H9 (cell line): ENCODE measurements at regions not wholly inside any gene's neighbourhood (a gene's known extent, or its start where the extent isn't known, plus 50 kb on each side); places are given as distances from the start of the nearest gene placed in this dataset.

Source experiments
- DNase-seq: peaks from one replicate; pipeline ENCODE4 v3.0.0-alpha.2; 2017
- H2AFZ ChIP-seq: one replicate; pipeline ENCODE4 v1.6.1; 2013; ENCODE audit warnings: mild to moderate bottlenecking, low read length, control low read depth, moderate library complexity
- H2AK5ac ChIP-seq: 2 replicates; pipeline ENCODE4 v1.6.1; 2013; ENCODE audit warnings: low read length, control low read depth, mixed read lengths; ENCODE audit not compliant: insufficient read length
- H2BK120ac ChIP-seq: one replicate; pipeline ENCODE4 v1.6.1; 2013; ENCODE audit warnings: low read depth, mild to moderate bottlenecking, low read length, control low read depth, inconsistent platforms; ENCODE audit not compliant: poor library complexity, severe bottlenecking
- H2BK12ac ChIP-seq: 2 replicates; pipeline ENCODE4 v1.6.1; 2013; ENCODE audit warnings: low read length, control low read depth, mixed read lengths, low read depth; ENCODE audit not compliant: insufficient read length
- H2BK15ac ChIP-seq: 2 replicates; pipeline ENCODE4 v1.6.1; 2013; ENCODE audit warnings: low read depth, low read length, control low read depth
- H2BK20ac ChIP-seq: one replicate; pipeline ENCODE4 v1.6.1; 2013; ENCODE audit warnings: low read depth, mild to moderate bottlenecking, low read length, control low read depth, inconsistent platforms; ENCODE audit not compliant: poor library complexity, severe bottlenecking
- H2BK5ac ChIP-seq: 2 replicates; pipeline ENCODE4 v1.6.1; 2013; ENCODE audit warnings: low read length, control low read depth, mixed read lengths; ENCODE audit not compliant: insufficient read length
- H3K14ac ChIP-seq: 2 replicates; pipeline ENCODE4 v1.6.1; 2013; ENCODE audit warnings: low read length, control low read depth; ENCODE audit not compliant: insufficient read depth
- H3K18ac ChIP-seq: 2 replicates; pipeline ENCODE4 v1.6.1; 2013; ENCODE audit warnings: low read depth, mild to moderate bottlenecking, mixed read lengths, low read length, control low read depth; ENCODE audit not compliant: insufficient read length
- H3K23ac ChIP-seq: 2 replicates; pipeline ENCODE4 v1.6.1; 2013; ENCODE audit warnings: low read length, control low read depth, mixed read lengths, low read depth; ENCODE audit not compliant: insufficient read length
- H3K23me2 ChIP-seq: 2 replicates; pipeline ENCODE4 v1.6.1; 2013; ENCODE audit warnings: low read depth, mild to moderate bottlenecking, mixed read lengths, low read length, control low read depth; ENCODE audit not compliant: insufficient read length, poor library complexity, severe bottlenecking
- H3K27ac ChIP-seq: 2 replicates; pipeline ENCODE4 v1.5.1; 2013; ENCODE audit warnings: low read length, control low read depth, mixed read lengths, low read depth; ENCODE audit not compliant: insufficient read length
- H3K27me3 ChIP-seq: 2 replicates; pipeline ENCODE4 v1.6.1; 2013; ENCODE audit warnings: low read length, control low read depth, inconsistent platforms; ENCODE audit not compliant: insufficient read depth
- H3K4ac ChIP-seq: 2 replicates; pipeline ENCODE4 v1.6.1; 2013; ENCODE audit warnings: low read depth, mild to moderate bottlenecking, control low read depth, inconsistent platforms, low read length, moderate library complexity
- H3K4me1 ChIP-seq: 2 replicates; pipeline ENCODE4 v1.6.1; 2013; ENCODE audit warnings: low read length, control low read depth, inconsistent platforms; ENCODE audit not compliant: insufficient read depth
- H3K4me2 ChIP-seq: 2 replicates; pipeline ENCODE4 v1.6.1; 2013; ENCODE audit warnings: low read length, control low read depth, mixed read lengths; ENCODE audit not compliant: insufficient read length, insufficient read depth
- H3K56ac ChIP-seq: 2 replicates; pipeline ENCODE4 v1.6.1; 2013; ENCODE audit warnings: low read depth, mild to moderate bottlenecking, mixed read lengths, low read length, control low read depth; ENCODE audit not compliant: insufficient read length
- H3K79me1 ChIP-seq: 2 replicates; pipeline ENCODE4 v1.6.1; 2013; ENCODE audit warnings: low read depth, mild to moderate bottlenecking, moderate library complexity, low read length, control low read depth, inconsistent platforms; ENCODE audit not compliant: insufficient read depth, poor library complexity, severe bottlenecking
- H3K79me2 ChIP-seq: 2 replicates; pipeline ENCODE4 v1.6.1; 2013; ENCODE audit warnings: low read length, control low read depth, inconsistent platforms; ENCODE audit not compliant: insufficient read depth
- H3K9ac ChIP-seq: 2 replicates; pipeline ENCODE4 v1.6.1; 2013; ENCODE audit warnings: low read length, control low read depth, mixed read lengths; ENCODE audit not compliant: insufficient read length; ENCODE audit errors: extremely low read depth
- H3K9me3 ChIP-seq: one replicate; pipeline ENCODE4 v1.6.1; 2013; ENCODE audit warnings: low read depth, low read length, inconsistent platforms; ENCODE audit not compliant: control insufficient read depth
- H3T11ph ChIP-seq: one replicate; pipeline ENCODE4 v1.6.1; 2013; ENCODE audit warnings: mild to moderate bottlenecking, low read length, control low read depth, inconsistent platforms
- H4K20me1 ChIP-seq: one replicate; pipeline ENCODE4 v1.6.1; 2013; ENCODE audit not compliant: control insufficient read depth, insufficient read length, insufficient read depth
- H4K5ac ChIP-seq: 2 replicates; pipeline ENCODE4 v1.6.1; 2013; ENCODE audit warnings: low read depth, mild to moderate bottlenecking, mixed read lengths, low read length, control low read depth; ENCODE audit not compliant: insufficient read length
- H4K8ac ChIP-seq: replicated peaks from 2 replicates; pipeline ENCODE4 v1.6.1; 2013; ENCODE audit warnings: low read length, control low read depth, mixed read lengths, low read depth; ENCODE audit not compliant: insufficient read length
- H4K91ac ChIP-seq: 2 replicates; pipeline ENCODE4 v1.6.1; 2013; ENCODE audit warnings: low read depth, mild to moderate bottlenecking, moderate library complexity, mixed read lengths, low read length, control low read depth; ENCODE audit not compliant: insufficient read length
- H3K27ac Mint-ChIP-seq, 3 experiments: 2 replicates in 2 of 3; 3 replicates in 1 of 3; pipeline ENCODE4 v1.8.0; 2020 to 2021; ENCODE audit warnings: mixed read lengths in 3 of 3, mild to moderate bottlenecking in 1 of 3, moderate library complexity in 1 of 3
- H3K27me3 Mint-ChIP-seq: 2 replicates; pipeline ENCODE4 v1.8.0; 2021; ENCODE audit warnings: low read depth, mild to moderate bottlenecking, moderate library complexity, mixed read lengths
- H3K36me3 Mint-ChIP-seq, 3 experiments: 2 replicates in 2 of 3; 3 replicates in 1 of 3; pipeline ENCODE4 v1.8.0; 2020 to 2021; ENCODE audit warnings: low read depth in 3 of 3, mixed read lengths in 3 of 3; ENCODE audit not compliant: insufficient read depth in 1 of 3
- H3K4me1 Mint-ChIP-seq, 2 experiments: 2 replicates each; pipeline ENCODE4 v1.8.0; 2020; ENCODE audit warnings: mixed read lengths in 2 of 2
- H3K4me3 Mint-ChIP-seq, 2 experiments: 2 replicates in 1 of 2; 3 replicates in 1 of 2; pipeline ENCODE4 v1.8.0; 2020 to 2021; ENCODE audit warnings: mild to moderate bottlenecking in 2 of 2, mixed read lengths in 2 of 2, moderate library complexity in 1 of 2
- H3K9me3 Mint-ChIP-seq, 2 experiments: 2 replicates in 1 of 2; 3 replicates in 1 of 2; pipeline ENCODE4 v1.8.0; 2020; ENCODE audit warnings: mild to moderate bottlenecking in 2 of 2, mixed read lengths in 2 of 2, moderate library complexity in 1 of 2
- CTCF ChIP-seq: fragments of 200-600 bp; sonication (generic); conservative IDR thresholded peaks from 3 replicates; pipeline ENCODE4 v1.8.0; 2021; ENCODE audit warnings: antibody characterized with exemption, mild to moderate bottlenecking
- WGBS: extraction: QIAGEN DNeasy Blood & Tissue Kit; methylation state at CpG from one replicate; pipeline ENCODE4 v1.1.7; 2013; ENCODE audit warnings: missing lambda C conversion rate, low lambda C conversion rate, mixed read lengths; ENCODE audit not compliant: insufficient read length; ENCODE audit errors: extremely low coverage; 5-methylcytosine and 5-hydroxymethylcytosine counted together

DNA sequence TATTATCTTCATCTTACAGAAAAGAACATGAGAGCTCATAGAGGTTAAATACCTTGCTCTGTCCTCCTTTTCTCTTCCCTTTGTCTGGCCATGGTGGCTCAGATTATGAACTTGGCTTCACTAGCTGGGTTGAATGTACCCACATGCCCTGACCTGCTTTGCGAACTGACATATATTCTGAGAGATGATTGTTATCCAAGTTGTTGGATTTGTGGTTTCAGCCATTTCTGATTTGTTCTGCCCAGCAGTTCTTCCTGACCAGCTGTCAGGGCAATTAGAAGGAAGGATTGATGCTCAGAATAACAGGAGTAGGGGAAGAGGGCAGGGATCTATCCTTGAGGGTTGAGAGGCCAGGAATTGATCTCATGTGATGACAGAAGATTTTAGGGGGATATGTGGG lies 236.8 kb upstream of the FAM98A start:
- DNase-seq: no peak
- H3K27me3 ChIP-seq: no peaks in the 10 kb centered on the region
- Mint-ChIP-seq H3K27ac (no peak overlapping the region), H3K36me3 (no peaks in the 10 kb centered on the region), H3K4me1 (no peaks in the 10 kb centered on the region), H3K27me3 (no peaks in the 10 kb centered on the region), H3K4me3 (no peak overlapping the region), H3K9me3 (no peaks in the 10 kb centered on the region; a peak in 1 of 5 replicates)
- H3K23me2 ChIP-seq: no peaks in the 10 kb centered on the region
- H2BK5ac ChIP-seq: no peak overlapping the region
- H2AFZ ChIP-seq: no peak overlapping the region
- H2BK20ac ChIP-seq: no peak overlapping the region
- no peak overlapping the region for H2BK120ac ChIP-seq
- H3K4ac ChIP-seq: no peak overlapping the region
- H3K4me1 ChIP-seq: no peaks in the 10 kb centered on the region
- no peak overlapping the region for H3K56ac ChIP-seq
- TF ChIP-seq CTCF: no peak
- no peak overlapping the region for H3K23ac ChIP-seq
- no peaks in the 10 kb centered on the region for H3K79me1 ChIP-seq
- H3K18ac ChIP-seq: no peak overlapping the region
- no peaks in the 10 kb centered on the region for H3K9me3 ChIP-seq
- H4K8ac ChIP-seq: no peak overlapping the region
- no peak overlapping the region for H3K9ac ChIP-seq
- no peak overlapping the region for H3T11ph ChIP-seq
- no peak overlapping the region for H3K27ac ChIP-seq
- H2AK5ac ChIP-seq: no peak overlapping the region
- H4K5ac ChIP-seq: no peak overlapping the region
- H2BK12ac ChIP-seq: no peak overlapping the region
- H3K14ac ChIP-seq: no peak overlapping the region
- H3K4me2 ChIP-seq: no peak overlapping the region
- H4K20me1 ChIP-seq: no peaks in the 10 kb centered on the region
- H3K79me2 ChIP-seq: no peaks in the 10 kb centered on the region
- WGBS: no CpG with 5 or more reads among the region's 1 CpG
- H4K91ac ChIP-seq: no peak overlapping the region
- no peak overlapping the region for H2BK15ac ChIP-seq
